Ishikawa (cell line): ENCODE measurements at regions not wholly inside any gene's neighbourhood (a gene's known extent, or its start where the extent isn't known, plus 50 kb on each side); places are given as distances from the start of the nearest gene placed in this dataset.

ENCODE experiments used
- CEBPB ChIP-seq: IDR thresholded peaks from 2 replicates; pipeline ENCODE4 v1.6.1; 2012
- CREB1 ChIP-seq: IDR thresholded peaks from 2 replicates; pipeline ENCODE4 v1.6.1; 2012; ENCODE audit warnings: low read depth
- EGR1 ChIP-seq: IDR thresholded peaks from 2 replicates; pipeline ENCODE4 v1.6.1; 2012
- EP300 ChIP-seq: IDR thresholded peaks from 2 replicates; pipeline ENCODE4 v1.6.1; 2012; ENCODE audit warnings: borderline replicate concordance
- FOXM1 ChIP-seq: IDR thresholded peaks from 2 replicates; pipeline ENCODE4 v1.6.1; 2012; ENCODE audit warnings: low read depth, borderline replicate concordance
- NFIC ChIP-seq: IDR thresholded peaks from 2 replicates; pipeline ENCODE4 v1.6.1; 2012
- RAD21 ChIP-seq: IDR thresholded peaks from 2 replicates; pipeline ENCODE4 v1.6.1; 2012; ENCODE audit warnings: low read depth
- TAF1 ChIP-seq: IDR thresholded peaks from 2 replicates; pipeline ENCODE4 v1.6.1; 2012; ENCODE audit warnings: low read depth, mild to moderate bottlenecking
- TCF12 ChIP-seq: IDR thresholded peaks from 2 replicates; pipeline ENCODE4 v1.6.1; 2012; ENCODE audit warnings: low read depth
- TEAD4 ChIP-seq: IDR thresholded peaks from 2 replicates; pipeline ENCODE4 v1.6.1; 2012
- YY1 ChIP-seq: IDR thresholded peaks from 2 replicates; pipeline ENCODE4 v1.6.1; 2012; ENCODE audit warnings: low read depth
- ZBTB7A ChIP-seq: IDR thresholded peaks from 2 replicates; pipeline ENCODE4 v1.6.1; 2012; ENCODE audit warnings: low read depth
- TF ChIP-seq, protein P1 (sequence below): IDR thresholded peaks from 2 replicates; pipeline ENCODE4 v1.6.1; 2012
- TF ChIP-seq, protein P2 (sequence below): IDR thresholded peaks from 2 replicates; pipeline ENCODE4 v1.6.1; 2012; ENCODE audit warnings: low read depth, mild to moderate bottlenecking
- TF ChIP-seq, protein P3 (sequence below): IDR thresholded peaks from 2 replicates; pipeline ENCODE4 v1.6.1; 2012

DNA sequence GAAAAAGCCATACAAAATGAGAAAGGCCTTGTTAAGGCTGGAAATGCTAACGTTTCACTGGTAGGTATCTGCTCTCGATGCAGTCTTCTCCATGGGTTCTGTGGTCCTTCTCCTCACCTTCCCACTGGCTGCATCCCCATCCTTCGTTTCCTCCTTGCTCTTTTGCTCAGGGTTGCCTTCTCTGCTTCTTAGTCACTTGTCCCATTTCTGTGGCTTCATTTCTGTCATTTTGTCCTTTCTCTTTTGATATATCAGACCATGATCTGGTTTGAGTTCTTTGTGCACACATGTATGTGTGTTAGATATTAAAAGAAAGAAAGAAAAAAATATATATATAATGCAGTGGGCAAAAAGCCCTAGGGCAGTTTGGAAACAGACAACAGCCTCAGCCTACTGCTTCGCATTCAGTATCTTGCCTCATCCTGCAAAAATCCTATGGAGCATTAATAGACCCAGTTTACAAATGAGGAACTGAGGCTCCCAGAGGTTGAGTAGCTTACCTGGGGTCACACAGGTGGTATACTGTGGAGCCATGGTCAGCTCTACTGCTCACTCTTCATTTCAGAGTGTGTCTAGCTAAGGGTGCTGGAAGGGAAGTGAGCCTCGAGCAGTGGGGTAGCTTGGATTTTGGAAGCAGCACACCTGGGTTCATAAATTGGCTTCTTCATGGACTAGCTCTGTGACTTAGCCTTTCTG lies 57.6 kb upstream of the MEDAG start:
- TF ChIP-seq ZBTB7A (no peak), TEAD4 (no peak), YY1 (no peak), CEBPB (no peak), EGR1 (no peak), CREB1 (no peak), EP300 (no peak), TAF1 (no peak)

DNA sequence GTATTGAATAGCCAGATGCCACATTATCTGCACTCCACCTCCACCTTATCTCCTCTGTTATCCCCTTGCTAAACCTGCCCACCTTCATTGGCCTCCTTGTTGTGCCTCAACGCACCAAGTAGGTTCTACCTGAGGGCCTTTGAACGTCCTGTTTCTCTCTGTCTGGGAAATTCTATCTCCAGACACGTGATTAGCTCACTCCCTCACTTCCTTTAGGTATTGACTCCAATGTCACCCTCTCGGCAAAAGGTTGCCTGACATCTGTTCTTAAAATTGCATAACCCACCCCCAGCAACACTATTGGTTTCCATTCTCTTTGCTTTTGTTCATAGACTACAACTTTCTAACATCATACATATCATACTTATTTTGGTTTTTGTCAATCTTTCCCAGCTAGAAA lies 56.5 kb upstream of the MEDAG start:
- TF ChIP-seq EGR1 (no peak), TEAD4 (no peak), FOXM1 (no peak), NFIC (no peak), CREB1 (no peak), TAF1 (no peak), YY1 (no peak), RAD21 (no peak), TCF12 (no peak)
- TF ChIP-seq, protein P1, sequence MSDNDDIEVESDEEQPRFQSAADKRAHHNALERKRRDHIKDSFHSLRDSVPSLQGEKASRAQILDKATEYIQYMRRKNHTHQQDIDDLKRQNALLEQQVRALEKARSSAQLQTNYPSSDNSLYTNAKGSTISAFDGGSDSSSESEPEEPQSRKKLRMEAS = no peak
- TF ChIP-seq, protein P2, sequence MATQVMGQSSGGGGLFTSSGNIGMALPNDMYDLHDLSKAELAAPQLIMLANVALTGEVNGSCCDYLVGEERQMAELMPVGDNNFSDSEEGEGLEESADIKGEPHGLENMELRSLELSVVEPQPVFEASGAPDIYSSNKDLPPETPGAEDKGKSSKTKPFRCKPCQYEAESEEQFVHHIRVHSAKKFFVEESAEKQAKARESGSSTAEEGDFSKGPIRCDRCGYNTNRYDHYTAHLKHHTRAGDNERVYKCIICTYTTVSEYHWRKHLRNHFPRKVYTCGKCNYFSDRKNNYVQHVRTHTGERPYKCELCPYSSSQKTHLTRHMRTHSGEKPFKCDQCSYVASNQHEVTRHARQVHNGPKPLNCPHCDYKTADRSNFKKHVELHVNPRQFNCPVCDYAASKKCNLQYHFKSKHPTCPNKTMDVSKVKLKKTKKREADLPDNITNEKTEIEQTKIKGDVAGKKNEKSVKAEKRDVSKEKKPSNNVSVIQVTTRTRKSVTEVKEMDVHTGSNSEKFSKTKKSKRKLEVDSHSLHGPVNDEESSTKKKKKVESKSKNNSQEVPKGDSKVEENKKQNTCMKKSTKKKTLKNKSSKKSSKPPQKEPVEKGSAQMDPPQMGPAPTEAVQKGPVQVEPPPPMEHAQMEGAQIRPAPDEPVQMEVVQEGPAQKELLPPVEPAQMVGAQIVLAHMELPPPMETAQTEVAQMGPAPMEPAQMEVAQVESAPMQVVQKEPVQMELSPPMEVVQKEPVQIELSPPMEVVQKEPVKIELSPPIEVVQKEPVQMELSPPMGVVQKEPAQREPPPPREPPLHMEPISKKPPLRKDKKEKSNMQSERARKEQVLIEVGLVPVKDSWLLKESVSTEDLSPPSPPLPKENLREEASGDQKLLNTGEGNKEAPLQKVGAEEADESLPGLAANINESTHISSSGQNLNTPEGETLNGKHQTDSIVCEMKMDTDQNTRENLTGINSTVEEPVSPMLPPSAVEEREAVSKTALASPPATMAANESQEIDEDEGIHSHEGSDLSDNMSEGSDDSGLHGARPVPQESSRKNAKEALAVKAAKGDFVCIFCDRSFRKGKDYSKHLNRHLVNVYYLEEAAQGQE = no peak

DNA sequence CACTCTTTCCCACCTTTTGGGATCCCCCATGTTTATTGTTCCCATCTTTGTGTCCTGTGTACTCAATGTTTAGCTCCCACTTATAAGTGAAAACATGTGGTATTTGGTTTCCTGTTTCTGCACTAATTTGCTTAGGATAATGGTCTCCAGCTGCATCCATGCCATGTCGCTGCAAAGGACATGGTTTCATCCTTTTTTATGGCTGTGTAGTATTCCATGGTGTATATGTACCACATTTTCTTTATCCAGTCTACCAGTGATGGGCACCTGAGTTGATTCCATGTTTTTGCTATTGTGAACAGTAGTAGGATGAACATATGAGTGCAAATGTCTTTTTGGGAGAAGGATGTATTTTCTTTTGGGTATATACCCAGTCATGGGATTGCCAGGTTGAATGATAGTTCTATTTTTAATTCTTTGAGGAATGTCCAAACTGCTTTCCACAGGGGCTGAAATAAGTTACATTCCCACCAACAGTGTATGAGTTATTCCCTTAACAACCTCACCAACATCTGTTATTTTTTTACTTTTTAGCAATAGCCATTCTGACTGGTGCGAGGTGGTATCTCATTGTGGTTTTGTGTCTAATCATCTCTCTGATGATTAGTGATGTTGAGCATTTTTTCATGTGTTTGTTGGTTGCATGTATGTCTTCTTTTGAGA lies 55.7 kb upstream of the MEDAG start:
- TF ChIP-seq EP300 (no peak), RAD21 (no peak)
- TF ChIP-seq, protein P2 = no peak

DNA sequence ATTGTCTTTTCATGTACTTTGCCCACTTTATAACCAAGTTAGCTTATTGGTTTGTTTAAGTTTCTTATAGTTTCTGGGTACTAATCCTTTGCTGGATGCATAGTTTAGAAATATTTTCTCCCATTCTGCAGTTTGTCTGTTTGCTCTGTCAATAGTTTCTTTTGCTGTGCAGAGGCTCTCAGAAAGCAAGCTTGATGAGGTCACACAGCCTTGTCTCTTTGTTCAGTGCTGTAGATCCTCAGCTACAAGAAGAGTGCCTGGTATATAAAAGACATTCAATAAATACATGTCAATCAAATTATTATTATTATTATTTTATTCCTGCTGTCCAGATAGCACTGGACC lies 55.2 kb upstream of the MEDAG start:
- TF ChIP-seq CREB1 = no peak
- TF ChIP-seq CEBPB = no peak
- TF ChIP-seq FOXM1 = no peak
- no peak for TF ChIP-seq RAD21
- TF ChIP-seq, protein P3, sequence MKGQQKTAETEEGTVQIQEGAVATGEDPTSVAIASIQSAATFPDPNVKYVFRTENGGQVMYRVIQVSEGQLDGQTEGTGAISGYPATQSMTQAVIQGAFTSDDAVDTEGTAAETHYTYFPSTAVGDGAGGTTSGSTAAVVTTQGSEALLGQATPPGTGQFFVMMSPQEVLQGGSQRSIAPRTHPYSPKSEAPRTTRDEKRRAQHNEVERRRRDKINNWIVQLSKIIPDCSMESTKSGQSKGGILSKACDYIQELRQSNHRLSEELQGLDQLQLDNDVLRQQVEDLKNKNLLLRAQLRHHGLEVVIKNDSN = no peak
- no peak for TF ChIP-seq TCF12
- no peak for TF ChIP-seq TEAD4
- no peak for TF ChIP-seq NFIC
- no peak for TF ChIP-seq ZBTB7A
- TF ChIP-seq, protein P1 = no peak
- TF ChIP-seq EP300 = no peak
- TF ChIP-seq YY1 = no peak
- TF ChIP-seq EGR1 = no peak
- TF ChIP-seq TAF1 = no peak
- TF ChIP-seq, protein P2 = no peak

DNA sequence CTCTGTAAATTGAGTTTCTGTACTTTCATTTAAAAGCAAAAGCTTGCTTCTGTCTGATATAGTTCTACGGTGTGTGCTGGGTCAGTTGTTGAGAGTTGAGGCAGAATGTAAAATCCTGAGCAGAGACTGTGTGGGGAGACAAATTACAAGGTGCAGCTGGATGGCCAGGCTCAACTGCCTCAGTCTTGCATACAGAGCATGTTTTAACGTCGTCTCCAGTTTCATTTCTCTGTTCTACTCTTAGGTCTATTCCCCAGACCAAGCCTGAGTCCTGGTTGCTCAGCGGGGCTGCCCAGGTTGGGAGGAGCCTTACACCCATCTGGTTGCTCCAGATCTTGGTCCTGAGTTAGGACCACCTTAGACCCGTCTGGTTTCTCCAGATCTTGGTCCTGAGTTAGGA lies 54.4 kb upstream of the MEDAG start:
- TF ChIP-seq CREB1 (no peak), EGR1 (no peak), EP300 (no peak), ZBTB7A (no peak)
- TF ChIP-seq, protein P2 = no peak
- TF ChIP-seq, protein P1 = no peak
